Colonic mucosa (tissue), 4 donors: ENCODE measurements at regions not wholly inside any gene's neighbourhood (a gene's known extent, or its start where the extent isn't known, plus 50 kb on each side); places are given as distances from the start of the nearest gene placed in this dataset.

Experiments
- DNase-seq: peaks from one replicate; pipeline ENCODE4 v3.0.0-alpha.2; 2020
- H3K27ac ChIP-seq: fragments of 200-600 bp; one replicate; pipeline ENCODE4 v1.8.0; 2021
- H3K27me3 ChIP-seq: fragments of 200-600 bp; one replicate; pipeline ENCODE4 v1.8.0; 2021
- H3K36me3 ChIP-seq: fragments of 200-600 bp; one replicate; pipeline ENCODE4 v1.8.0; 2021
- H3K4me1 ChIP-seq: fragments of 200-600 bp; one replicate; pipeline ENCODE4 v1.8.0; 2021; ENCODE audit warnings: mild to moderate bottlenecking
- H3K4me3 ChIP-seq: fragments of 200-600 bp; one replicate; pipeline ENCODE4 v1.8.0; 2021
- H3K9ac ChIP-seq, 2 donors: one replicate each; pipeline ENCODE4 v1.7.0; 2013; ENCODE audit warnings: control low read depth in 2 of 2, low read depth in 2 of 2, low read length in 2 of 2
- H3K9me3 ChIP-seq: fragments of 200-600 bp; one replicate; pipeline ENCODE4 v1.8.0; 2021
- intact Hi-C: fragments of 100-400 bp; cut with DNase I; formaldehyde crosslinking; loops from one replicate; pipeline ENCODE4 v1.14.1; 2022
- TF ChIP-seq, protein P1 (sequence below): fragments of 200-600 bp; IDR thresholded peaks from one replicate; pipeline ENCODE4 v1.8.0; 2022; ENCODE audit warnings: antibody characterized with exemption, mild to moderate bottlenecking
- donor health status: healthy.
- donor health status: DM: no; HTN: no; CAD: no.
- donor health status: DM: no; HTN: no; CAD: no.

GRCh38 chr4:143089847-143090246, 94.9 kb upstream of the USP38 start:
- no peak overlapping the region for H3K27ac ChIP-seq
- no peak for DNase-seq
- TF ChIP-seq, protein P1, sequence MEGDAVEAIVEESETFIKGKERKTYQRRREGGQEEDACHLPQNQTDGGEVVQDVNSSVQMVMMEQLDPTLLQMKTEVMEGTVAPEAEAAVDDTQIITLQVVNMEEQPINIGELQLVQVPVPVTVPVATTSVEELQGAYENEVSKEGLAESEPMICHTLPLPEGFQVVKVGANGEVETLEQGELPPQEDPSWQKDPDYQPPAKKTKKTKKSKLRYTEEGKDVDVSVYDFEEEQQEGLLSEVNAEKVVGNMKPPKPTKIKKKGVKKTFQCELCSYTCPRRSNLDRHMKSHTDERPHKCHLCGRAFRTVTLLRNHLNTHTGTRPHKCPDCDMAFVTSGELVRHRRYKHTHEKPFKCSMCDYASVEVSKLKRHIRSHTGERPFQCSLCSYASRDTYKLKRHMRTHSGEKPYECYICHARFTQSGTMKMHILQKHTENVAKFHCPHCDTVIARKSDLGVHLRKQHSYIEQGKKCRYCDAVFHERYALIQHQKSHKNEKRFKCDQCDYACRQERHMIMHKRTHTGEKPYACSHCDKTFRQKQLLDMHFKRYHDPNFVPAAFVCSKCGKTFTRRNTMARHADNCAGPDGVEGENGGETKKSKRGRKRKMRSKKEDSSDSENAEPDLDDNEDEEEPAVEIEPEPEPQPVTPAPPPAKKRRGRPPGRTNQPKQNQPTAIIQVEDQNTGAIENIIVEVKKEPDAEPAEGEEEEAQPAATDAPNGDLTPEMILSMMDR = no peak
- no peaks in the 10 kb centered on the region for H3K36me3 ChIP-seq
- intact Hi-C loops = loop anchor here (10.0 kb wide), 1 partner anchor 105 kb away; no protein-coding TSS in a partner anchor
- H3K4me1 ChIP-seq = no peaks in the 10 kb centered on the region
- H3K27me3 ChIP-seq = no peaks in the 10 kb centered on the region
- H3K9me3 ChIP-seq = no peaks in the 10 kb centered on the region
- no peak overlapping the region for H3K4me3 ChIP-seq
- H3K9ac ChIP-seq = no peak overlapping the region

- TF ChIP-seq, protein P1 = no peak
- no peaks in the 10 kb centered on the region for H3K4me1 ChIP-seq
- H3K9ac ChIP-seq = no peak overlapping the region
- H3K4me3 ChIP-seq = no peak overlapping the region
- H3K36me3 ChIP-seq = no peaks in the 10 kb centered on the region
- no peak for DNase-seq
- intact Hi-C loops = no loop called here
- no peaks in the 10 kb centered on the region for H3K9me3 ChIP-seq
- no peaks in the 10 kb centered on the region for H3K27me3 ChIP-seq
- no peak overlapping the region for H3K27ac ChIP-seq
Measured at GRCh38 chr4:143091862-143092261, 92.9 kb upstream of the USP38 start.

DNA sequence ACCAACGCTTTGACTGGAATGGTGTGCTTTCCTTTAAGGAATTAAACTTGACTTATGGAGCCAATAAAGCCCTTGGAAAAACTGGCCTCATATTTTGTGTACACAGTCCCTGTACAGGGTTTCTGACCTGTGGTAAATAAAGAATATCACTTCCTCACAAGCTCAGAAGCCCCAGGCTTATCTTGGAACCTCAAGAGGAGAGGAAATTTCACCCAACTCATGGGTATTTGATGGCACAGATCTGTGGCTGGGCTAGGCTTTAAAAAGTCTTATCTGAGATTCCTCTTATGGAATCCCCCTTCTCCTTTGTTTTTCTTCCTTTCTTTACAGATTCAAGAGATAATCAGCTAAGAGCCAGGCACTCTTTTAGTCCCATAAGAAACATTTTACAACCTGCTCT, 89.3 kb upstream of the USP38 start:
- H3K36me3 ChIP-seq = no peaks in the 10 kb centered on the region
- H3K27me3 ChIP-seq = no peaks in the 10 kb centered on the region
- no peaks in the 10 kb centered on the region for H3K9me3 ChIP-seq
- TF ChIP-seq, protein P1 = no peak
- H3K27ac ChIP-seq = peak overlapping the region; percentile 26
- H3K9ac ChIP-seq = no peak overlapping the region
- H3K4me3 ChIP-seq = no peak overlapping the region
- no peaks in the 10 kb centered on the region for H3K4me1 ChIP-seq
- no peak for DNase-seq
- intact Hi-C loops = no loop called here

GRCh38 chr4:143097751-143098150, 87.0 kb upstream of the USP38 start:
- peak; percentile 41 for DNase-seq
- TF ChIP-seq, protein P1 = no peak
- Histone ChIP-seq H3K36me3 (no peaks in the 10 kb centered on the region), H3K27ac (no peak overlapping the region), H3K4me1 (no peaks in the 10 kb centered on the region), H3K9me3 (no peaks in the 10 kb centered on the region), H3K9ac (no peak overlapping the region), H3K4me3 (no peak overlapping the region), H3K27me3 (no peaks in the 10 kb centered on the region)
- intact Hi-C loops = no loop called here

DNA sequence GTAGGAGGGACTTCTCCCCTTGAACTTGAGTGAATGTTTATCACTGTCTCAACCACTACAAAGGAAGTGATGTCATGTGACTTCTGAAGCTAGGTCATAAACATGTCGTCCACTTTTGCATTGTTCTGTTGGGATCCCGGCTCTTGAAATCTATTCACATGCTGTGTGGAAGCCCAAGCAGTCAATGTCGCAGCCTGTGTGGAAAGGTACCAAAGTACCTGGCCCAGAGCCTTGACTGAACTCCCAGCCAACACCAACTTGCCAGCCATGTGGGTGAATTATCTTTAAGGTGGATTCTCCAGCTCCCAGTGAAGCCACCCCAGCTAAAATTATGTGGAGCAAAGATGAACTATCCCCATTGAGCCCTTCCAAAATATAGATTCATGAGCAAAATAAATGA, 85.0 kb upstream of the USP38 start:
- Histone ChIP-seq H3K36me3 (no peaks in the 10 kb centered on the region), H3K27ac (no peak overlapping the region), H3K9ac (no peak overlapping the region), H3K9me3 (no peaks in the 10 kb centered on the region), H3K4me1 (no peaks in the 10 kb centered on the region), H3K4me3 (no peak overlapping the region), H3K27me3 (no peaks in the 10 kb centered on the region)
- intact Hi-C loops = no loop called here
- TF ChIP-seq, protein P1 = no peak
- no peak for DNase-seq

DNA sequence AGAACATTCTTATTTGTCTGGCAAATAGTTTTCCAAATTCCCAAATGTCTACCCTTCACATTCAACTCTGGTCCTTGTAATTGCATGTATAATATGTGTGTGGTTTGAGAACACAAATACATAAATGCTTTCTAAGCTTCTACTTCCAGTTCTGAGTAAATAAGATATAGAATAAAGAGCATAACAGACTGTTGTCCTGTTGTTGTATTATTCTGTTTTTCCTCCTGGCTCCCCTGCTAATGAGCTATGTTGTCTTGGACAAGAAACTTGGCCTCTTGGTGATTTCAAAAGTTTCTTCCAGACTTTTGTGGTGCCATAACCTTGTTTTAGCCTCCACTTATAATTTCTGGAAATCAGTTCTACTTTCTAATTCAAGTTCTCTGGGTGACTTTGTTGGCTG, 75.3 kb upstream of the USP38 start:
- Histone ChIP-seq H3K27me3 (no peaks in the 10 kb centered on the region), H3K4me1 (no peaks in the 10 kb centered on the region), H3K9ac (no peak overlapping the region), H3K4me3 (no peak overlapping the region), H3K27ac (no peak overlapping the region), H3K36me3 (no peaks in the 10 kb centered on the region), H3K9me3 (no peaks in the 10 kb centered on the region)
- intact Hi-C loops = no loop called here
- TF ChIP-seq, protein P1 = no peak
- no peak for DNase-seq
